ENCODE measurements at regions not wholly inside any gene's neighbourhood (a gene's known extent, or its start where the extent isn't known, plus 50 kb on each side); places are given as distances from the start of the nearest gene placed in this dataset.
"Not testable (repeated sequence)": the region's sequence is repeated elsewhere in the genome, so short reads cannot be mapped to it uniquely, and the experiment has no call there.

DNA sequence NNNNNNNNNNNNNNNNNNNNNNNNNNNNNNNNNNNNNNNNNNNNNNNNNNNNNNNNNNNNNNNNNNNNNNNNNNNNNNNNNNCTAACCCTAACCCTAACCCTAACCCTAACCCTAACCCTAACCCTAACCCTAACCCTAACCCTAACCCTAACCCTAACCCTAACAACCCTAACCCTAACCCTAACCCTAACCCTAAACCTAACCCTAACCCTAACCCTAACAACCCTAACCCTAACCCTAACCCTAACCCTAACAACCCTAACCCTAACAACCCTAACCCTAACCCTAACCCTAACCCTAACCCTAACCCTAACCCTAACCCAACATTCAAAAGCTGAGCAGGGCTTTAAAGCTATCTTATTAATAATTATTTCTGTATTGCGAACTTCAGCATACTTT, 182.5 kb upstream of the FAM20C start:
- not testable (repeated sequence) for DNase-seq (ENCODE audit: low spot score)

DNA sequence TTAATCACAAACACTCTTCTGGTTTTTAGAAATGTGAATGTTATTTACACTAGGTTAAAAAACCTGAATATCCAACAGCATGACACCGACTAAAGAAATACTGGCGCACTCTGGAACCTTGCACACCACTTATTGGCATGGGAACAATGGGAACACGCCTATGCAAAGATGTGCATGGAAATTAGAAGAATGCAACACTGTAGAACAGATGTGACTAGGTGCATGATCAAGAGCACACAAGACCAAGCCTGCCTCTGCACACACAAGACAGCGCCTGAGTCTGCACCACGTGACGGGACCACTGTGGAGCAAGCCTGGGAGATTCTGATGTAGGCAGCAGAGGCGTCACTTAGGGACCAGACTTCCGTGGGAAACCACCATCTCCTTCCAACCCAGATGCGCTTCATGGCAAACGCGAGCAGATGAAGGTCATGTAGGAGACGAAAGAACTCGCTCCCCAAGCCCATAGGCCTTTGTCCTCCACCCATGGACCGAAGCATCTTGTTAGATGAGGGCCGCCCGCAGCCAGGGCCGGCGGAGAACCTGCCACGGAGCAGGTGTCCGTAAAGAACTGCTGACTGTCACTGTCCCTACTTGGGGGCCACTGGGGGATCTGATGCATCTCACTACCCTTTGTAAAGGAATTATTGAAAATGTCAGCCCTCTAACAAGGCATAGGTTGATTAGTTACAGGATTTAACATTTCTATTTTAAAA, 159.6 kb upstream of the FAM20C start:
- not testable (repeated sequence) for DNase-seq (ENCODE audit: low spot score)

DNA sequence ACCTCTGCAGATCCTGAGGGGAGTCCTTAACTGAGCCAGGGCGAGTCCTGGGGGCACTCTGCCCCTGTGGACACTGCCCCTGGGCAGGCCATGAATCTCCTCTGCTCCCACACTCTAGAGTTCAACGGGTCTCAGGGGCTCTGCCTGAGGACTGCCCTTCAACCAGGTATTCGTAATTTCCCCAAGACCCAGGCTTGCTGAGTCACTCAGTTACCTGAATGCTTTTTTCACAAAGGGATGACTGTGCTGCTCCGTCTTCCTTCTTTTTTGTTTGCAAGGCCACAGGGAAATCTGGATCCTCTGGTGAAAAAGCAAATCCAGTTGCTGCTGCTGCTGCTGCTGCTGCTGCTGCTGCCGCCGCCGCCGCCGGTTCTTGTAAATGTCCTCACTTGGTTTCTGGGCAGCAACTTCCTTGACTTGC, 157.2 kb upstream of the FAM20C start:
- not testable (repeated sequence) for DNase-seq (ENCODE audit: low spot score)

DNA sequence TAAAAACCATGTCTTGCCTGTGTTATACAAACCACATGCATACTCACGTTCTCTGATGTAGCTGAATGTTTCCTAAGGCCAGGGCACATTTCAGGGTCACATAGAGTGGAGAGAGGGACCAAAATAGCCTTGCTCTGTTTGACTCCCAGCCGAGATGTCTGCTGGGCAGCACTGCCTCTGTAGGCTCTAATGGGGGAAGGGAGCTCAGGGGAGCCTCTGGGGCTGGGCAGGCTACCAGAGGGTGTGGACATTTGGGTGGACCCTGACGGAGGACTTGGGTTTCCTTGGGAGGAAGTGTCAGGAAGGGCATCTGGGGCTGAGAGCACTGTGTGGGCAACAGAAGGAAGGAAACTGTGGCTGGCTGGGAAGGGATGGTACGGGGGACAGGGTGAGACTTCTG, 155.8 kb upstream of the FAM20C start:
- not testable (repeated sequence) for DNase-seq (ENCODE audit: low spot score)

DNA sequence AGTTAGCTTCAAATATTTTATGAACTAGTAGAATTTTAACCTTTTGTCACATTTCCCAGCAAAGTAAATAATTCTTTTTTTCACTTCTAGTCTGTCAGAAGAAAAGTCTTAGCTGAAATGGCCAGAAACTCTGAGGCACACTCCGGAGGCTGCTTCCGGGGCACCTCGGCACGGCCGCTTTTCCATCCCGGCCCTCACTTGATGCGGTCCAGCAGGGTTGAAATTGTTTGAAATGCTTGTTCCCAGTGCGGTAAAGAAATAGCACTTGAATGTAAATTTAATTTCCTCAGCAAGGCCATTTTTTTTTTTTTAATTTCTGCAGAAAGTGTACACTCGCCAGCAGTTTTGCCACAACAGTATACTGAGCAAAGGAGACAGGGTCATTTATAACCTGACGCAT, 154.7 kb upstream of the FAM20C start:
- not testable (repeated sequence) for DNase-seq (ENCODE audit: low spot score)

DNA sequence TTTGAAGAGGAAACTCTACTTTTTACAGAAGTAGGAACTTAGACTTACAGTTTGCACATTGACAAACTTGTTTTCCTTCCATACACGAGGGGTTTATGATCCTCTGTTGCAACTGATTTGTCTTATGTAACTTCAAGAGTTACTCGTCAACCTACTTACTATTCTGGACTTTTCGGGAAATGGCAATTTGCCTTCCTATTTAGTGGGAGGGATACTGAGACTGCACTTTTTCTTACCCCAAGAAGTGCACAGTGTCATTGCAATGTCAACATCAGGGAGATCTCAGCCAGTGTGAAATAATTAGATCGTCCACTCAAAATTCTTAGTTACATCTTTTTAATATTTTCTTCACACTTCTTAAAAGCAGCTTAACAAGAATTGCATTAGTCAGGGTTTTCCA, 153.9 kb upstream of the FAM20C start:
- not testable (repeated sequence) for DNase-seq (ENCODE audit: low spot score)

DNA sequence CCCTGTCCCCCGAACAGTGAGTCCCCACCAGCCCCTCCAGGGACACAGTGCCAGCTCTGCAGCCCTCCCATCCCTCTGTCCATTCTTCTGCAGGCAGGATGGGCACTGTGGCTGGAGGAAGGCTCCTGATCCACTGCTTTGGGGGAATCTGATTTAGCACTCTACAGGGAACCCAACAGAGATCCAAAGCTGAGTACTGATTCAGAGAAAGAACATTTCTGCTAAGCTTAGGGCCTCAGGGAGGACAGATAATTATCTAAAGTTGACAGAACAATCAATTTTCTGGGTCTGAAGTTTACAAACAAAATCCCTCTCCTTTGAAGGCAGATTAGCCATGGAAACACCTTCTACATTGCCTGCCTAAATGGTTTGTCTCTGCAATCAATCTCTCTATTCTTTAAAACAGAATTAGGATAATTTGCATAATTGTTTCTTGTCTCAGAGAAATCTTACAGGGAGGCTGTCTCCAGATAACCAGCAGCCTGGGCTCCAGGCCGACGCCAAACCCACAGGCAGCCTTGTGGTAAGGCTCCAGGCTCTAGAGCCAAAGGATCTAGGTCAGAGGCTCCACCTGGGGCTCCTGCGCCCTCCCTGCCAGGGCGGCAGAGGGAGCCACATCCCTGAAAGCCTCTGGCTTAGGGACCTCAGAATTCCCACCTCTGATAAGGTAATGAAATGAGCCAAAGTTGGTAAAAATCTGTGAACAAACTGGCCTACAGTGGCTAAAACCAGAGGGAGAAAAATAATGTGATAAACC, 152.2 kb upstream of the FAM20C start:
- DNase-seq (ENCODE audit: low spot score), result not testable (repeated sequence)

DNA sequence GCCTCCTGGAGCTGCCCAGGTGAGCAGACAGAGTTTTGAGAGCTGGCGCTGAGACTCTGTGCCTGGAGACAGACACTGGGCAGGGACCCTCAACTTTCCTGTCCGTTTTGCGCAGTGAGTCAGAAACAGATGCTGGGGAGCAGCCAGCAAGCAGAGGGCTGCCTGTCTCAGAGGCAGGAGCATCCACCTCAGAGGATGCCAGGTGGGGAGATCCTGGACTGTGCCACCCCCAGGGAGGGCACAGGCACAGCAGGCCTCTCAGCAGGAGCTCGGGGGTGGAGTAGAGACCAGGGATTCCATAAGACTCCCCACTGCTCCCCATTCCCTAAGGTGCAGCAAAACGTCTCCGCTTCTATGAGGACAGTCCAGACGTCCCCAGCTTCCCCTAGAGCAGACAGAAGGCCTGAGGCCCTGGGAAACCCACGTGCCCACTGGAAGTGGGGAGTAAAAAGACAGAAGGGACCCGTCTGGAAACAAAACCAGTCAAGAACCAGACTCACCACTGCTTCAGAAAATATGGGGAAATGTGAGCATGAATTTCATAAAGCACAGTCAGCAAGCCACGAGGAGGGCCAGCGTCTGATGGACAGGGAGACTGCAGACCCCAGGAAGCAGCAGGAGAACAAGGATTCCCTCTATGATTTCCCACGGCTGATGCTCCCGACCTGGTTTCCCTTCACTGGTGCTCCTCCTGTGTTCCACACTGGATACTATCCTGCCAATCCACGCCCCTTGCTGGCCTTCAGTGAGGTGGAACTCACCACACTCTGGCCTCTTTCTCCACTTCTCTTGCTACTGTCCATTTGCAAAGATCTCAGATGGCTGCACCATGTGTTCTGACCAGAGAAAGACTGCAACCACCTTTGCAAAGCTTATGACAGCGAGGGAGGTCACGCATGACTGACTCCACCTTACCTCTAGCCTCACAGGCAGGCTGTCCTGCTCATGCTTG, 151.3 kb upstream of the FAM20C start:
- no peak for DNase-seq (ENCODE audit: low spot score)

DNA sequence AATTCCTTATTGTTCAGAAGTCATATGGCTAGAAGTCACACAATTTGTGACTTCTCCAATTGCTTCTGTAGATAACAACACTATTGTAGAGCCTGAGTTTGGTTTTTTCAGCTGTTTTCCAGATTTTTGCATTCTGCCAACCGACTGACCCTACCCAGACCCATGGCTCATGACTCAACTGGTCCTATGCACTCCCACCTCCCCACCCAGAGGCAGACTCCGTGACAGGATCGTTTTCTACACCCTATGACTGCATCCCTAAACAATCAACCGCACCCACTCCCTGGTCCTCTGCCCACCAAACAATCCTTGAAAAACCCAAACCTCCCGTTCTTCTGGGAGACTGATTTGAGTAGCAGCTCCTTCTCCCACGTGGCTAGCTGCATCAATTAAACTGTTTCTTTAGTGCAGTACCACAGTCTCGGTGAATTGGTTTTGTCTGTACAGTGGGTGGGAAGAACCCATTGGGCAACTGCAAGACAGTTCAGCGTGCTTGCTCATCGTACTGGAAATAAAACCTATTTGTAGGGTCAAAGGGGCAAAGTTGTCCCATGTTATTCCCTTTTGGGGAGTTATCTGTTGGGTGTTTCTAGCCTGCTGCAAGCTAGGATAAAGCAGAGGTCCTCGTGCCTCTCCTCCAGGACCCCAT, 150.3 kb upstream of the FAM20C start:
- DNase-seq (ENCODE audit: low spot score), result no peak

DNA sequence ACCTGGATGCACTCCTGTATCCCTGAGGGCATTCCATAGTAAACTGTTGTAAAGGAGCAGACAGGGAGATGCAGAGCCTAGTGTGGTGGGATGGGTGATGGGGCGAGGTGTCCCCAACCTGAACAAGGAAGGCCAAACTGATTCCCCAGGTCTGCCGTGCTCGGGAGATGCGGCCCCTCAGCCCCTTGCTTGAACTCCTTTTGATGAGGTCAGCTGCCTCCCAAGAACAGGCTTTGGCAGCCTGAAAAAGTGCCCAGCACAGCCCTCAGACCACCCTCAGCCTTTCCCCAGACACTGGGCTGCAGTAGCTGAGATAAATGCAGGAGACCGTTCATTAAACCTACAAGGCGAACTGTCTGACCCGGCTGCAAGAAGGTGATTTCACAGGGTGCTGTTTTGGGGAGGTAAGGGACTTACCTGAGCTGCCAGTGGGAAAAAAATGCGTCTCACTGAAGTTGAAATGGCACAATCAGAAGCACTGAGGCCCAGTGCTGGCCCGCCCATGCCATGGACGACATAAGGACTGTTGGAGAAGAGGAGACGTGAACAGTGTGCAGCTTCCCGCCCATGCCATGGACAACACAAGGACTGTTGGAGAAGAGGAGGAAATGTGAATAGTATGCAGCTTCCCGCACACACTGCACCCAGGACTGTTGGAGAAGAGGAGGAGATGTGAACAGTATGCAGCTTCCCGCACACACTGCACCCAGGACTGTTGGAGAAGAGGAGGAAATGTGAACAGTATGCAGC, 148.4 kb upstream of the FAM20C start:
- no peak for DNase-seq (ENCODE audit: low spot score)

DNA sequence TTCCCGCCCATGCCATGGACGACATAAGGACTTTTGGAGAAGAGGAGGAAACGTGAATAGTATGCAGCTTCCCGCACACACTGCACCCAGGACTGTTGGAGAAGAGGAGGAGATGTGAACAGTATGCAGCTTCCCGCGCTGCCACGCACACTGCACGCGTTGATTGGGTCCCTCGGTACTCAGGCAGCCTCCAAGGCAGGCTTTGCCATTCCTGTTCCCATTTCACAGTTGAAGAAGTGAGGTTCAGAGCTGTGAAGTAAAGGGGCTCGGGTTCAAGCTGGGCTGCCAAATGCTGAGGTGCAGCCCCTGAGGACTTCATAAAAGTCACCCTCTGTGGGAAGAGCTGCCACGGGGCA, 147.9 kb upstream of the FAM20C start:
- no peak for DNase-seq (ENCODE audit: low spot score)

DNA sequence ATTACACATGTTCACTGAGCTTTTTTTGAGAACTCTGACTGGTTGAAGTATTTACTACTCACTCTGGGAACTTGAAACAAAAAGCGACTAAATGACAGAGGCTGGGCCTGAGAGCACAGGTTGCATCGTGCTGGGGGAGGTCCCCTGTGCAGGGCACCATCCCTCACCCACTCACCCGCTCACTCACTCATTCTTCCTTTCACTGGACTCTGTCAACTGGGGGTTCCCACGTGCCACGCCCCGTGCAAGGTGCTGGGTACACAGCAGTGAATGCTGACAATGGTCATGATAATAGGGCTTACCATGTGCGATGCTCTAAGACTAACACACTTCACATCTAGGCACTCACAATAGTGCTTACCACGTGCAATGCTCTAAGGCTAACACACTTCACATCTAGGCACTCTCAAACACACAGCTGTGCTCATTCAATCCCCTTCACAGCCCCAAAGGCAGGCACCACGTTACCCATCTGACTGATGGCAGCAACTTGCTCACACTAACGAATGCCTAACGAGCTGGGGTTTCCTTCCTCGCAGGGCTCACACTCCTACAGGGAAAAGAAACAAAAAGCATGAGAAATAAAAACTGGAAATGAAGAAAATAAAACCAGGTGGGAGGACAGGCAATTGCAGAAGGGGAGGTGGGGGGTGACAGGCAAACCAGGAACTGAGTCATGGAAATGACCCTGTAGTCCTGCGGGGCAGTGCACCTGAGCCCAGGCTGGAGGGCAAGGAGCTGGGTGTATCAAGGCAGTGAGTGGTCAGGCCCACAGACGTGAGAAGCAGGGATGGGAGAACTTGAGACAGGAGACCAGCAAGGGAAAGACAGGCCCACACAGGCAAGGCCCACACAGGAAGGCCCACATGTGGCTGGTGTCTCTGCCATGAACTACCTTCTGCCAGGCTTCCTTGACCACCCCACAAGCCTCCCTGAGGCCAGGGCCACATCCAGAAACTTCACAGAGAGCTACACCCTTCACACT, 147.0 kb upstream of the FAM20C start:
- no peak for DNase-seq (ENCODE audit: low spot score)

DNA sequence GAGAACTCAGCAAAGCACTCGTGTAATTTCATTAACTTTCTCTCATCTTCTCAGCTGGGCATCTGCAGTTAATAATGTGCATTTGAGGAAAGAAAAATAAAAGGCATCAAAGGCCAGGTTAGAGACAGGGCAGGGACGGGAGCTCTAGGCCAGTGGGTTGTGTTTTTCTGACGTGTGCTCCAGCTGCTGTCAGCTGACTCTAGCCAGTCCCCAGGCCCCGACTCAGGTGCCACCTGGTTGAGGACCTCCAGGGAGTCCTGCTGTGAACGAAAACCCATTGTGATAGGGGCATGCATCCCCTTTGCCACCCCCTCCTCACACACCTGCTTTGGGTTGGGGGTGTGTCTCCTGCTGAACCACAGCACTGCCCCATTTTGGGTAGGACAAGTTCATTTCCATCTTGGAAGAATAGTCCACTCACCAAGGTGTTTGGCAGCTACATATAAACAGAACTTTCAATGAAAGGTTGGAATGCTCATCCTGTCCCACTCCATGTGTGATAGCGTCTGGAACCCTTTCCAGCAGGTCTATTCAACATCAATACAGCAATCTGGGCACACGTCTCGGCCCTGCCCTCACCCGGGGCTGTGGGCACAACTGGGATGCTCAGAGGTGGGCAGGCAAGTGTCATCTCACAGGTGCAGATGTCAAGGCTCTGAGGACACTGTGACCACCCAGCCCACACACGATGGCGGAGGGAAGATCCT, 146.1 kb upstream of the FAM20C start:
- DNase-seq (ENCODE audit: low spot score), result no peak

DNA sequence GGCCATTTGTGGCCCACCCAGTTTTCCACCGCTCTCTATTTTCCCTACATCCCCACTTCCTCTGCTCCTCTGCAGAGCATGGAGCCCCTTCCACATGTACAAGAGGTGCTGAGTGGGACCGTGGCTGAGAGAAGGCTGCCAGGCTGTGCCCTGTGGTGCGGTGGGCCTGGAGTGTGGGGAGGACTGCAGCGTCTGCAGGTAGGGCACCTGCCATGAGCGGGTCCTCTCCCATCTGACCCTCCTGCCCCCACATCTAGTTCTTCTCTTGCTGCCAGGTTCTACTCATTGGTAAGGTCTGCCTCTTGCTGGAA, 145.6 kb upstream of the FAM20C start:
- no peak for DNase-seq (ENCODE audit: low spot score)

DNA sequence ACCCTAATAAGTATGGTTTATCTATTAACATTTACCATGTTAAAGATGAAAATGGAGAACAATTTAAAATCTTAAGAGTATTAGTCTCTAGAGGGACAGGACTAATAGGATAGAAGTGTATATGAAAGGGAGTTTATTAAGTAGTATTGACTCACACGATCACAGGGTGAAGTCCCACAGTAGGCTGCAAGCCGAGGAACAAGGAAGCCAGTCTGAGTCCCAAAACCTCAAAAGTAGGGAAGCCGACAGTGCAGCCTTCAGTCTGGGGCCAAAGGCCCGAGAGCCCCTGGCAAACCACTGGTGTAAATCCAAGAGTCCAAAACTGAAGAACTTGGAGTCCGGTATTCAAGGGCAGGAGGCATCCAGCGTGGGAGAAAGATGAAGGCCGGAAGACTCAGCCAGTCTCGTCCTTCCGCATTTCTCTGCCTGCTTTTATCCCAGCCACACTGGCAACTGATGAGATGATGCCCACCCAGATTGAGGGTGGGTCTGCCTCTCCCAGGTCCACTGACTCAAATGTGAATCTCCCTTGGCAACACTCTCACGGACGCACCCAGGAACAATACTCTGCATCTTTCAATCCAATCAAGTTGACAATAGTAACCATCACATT, 140.8 kb upstream of the FAM20C start:
- DNase-seq (ENCODE audit: low spot score), result no peak

DNA sequence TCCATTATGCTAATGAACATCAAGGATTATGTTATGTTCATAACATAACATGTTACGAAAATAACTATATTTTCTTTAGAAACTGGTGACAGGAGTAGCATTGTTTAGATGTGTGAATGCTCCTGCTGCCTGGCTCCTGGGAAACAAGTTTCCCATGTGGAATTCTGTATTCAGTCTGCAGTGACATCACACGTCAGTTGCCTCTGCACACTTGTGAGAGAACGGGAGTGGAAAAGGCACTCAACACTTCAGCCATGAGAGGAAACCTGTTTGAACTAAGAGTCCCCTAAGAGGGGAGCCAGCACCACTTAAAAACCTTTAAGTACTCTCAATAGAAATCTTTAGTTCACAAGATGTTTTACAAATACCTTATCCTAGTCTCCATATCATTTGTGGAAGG, 140.3 kb upstream of the FAM20C start:
- no peak for DNase-seq (ENCODE audit: low spot score)

DNA sequence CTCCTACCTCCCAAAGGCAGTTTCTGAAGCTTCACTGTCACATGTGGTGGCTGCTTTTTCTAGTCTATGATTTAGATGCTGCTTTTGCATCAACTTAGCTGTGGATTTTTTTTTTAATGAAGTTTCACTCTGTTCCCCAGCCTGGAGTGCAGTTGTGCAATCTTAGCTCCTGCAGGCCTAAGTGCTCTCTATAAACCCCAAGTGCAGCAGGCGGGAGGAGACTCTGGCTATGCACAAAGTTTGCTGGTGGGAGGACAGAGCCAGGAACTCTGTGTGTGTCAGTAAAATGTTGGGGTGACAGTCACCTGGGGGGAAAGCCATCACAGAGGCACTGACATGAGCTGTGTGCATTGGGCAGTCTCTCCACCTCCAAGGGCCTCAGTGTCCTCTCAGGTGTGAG, 138.8 kb upstream of the FAM20C start:
- DNase-seq (ENCODE audit: low spot score), result no peak

DNA sequence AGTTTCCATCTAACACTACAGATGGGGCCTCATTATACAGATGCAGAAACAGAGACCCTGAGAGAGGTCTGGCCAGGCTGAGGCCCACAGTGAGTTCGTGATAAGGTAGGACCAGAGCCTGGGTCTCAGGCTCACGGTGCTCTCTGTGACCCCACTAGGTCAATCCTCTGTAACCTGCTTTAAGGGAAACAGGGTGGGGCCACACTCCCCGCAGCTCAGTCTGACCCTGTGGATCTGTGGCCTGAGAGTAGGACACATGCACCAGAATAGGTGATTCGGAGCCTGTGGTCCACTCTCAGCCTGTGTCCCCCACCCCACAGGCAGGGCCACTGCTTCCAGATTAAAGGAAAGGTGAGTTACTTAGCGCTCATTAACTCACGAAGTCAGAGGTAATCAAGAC, 137.8 kb upstream of the FAM20C start:
- DNase-seq (ENCODE audit: low spot score), result no peak

Measured in umbilical cord (tissue), 1 donor.